ENCODE measurements at regions not wholly inside any gene's neighbourhood (a gene's known extent, or its start where the extent isn't known, plus 50 kb on each side); places are given as distances from the start of the nearest gene placed in this dataset.

DNA sequence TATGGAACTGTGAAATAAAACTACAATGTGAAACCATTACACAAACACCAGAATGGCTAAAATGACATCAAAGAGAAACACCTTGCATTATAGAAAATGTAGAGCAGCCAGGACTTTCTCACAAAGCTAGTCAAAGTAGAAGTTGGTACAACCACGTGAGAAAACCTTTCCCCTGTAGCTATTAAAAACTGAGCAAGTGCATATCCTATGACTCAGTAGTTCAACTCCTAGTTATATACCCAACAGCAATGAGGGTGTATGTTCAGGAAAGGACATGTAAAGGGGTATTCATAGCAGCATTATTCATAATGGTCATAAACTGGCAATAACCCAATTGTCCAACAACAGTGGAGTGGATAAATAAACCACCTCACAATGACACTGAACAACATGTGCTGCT, 177.5 kb upstream of the NUDT10 start:
- FAIRE-seq (no peak), DNase-seq (ENCODE audit: low read depth in 1 of 2, low spot score in 2 of 2) (no peak)
- H3K9me3 ChIP-seq (ENCODE audit: insufficient read depth in 2 of 2, low read depth in 1 of 2, low read length in 1 of 2) = no peaks in the 10 kb centered on the region
- H3K4me2 ChIP-seq (ENCODE audit: insufficient read depth in 1 of 2, low read depth in 2 of 2, low read length in 2 of 2) = no peak overlapping the region
- H4K5ac ChIP-seq (ENCODE audit: insufficient read length, low read depth, low read length) = no peak overlapping the region
- no peaks in the 10 kb centered on the region for H3K36me3 ChIP-seq (ENCODE audit: control insufficient read depth in 2 of 4, insufficient read depth in 4 of 4, low read length in 3 of 4)
- no peak overlapping the region for H2BK5ac ChIP-seq (ENCODE audit: low read depth, low read length)
- H3K23ac ChIP-seq (ENCODE audit: insufficient read length) = no peak overlapping the region
- no peak overlapping the region for H2AK5ac ChIP-seq (ENCODE audit: low read depth, low read length)
- no peak overlapping the region for H3K9ac ChIP-seq (replicated peaks in 1 of 4; ENCODE audit: extremely low read depth in 1 of 4, low read depth in 3 of 4, low read length in 3 of 4)
- H4K20me1 ChIP-seq (replicated peaks in 1 of 2; ENCODE audit: control insufficient read depth in 1 of 2, insufficient read depth in 2 of 2, low read length in 2 of 2) = no peaks in the 10 kb centered on the region
- no peak overlapping the region for H3K56ac ChIP-seq (replicated peaks; ENCODE audit: insufficient read length, low read depth, low read length)
- POLR2A ChIA-PET (ENCODE audit: partially characterized antibody) = no interaction called here
- CTCF ChIA-PET (ENCODE audit: partially characterized antibody) = interaction anchor here (0.8 to 1.9 kb wide), 5 partner anchors 14 to 306 kb away, joined by 3 to 6 read pairs (median 4); no protein-coding TSS in a partner anchor
- no peak overlapping the region for H3K18ac ChIP-seq (ENCODE audit: extremely low read depth, low read length)
- no peaks in the 10 kb centered on the region for H3K27me3 ChIP-seq (replicated peaks in 1 of 4; ENCODE audit: control insufficient read depth in 3 of 4, extremely low read depth in 1 of 4, insufficient read depth in 3 of 4, low read length in 3 of 4)
- no peak overlapping the region for H2BK120ac ChIP-seq (replicated peaks; ENCODE audit: low read depth, low read length)
- no peaks in the 10 kb centered on the region for H3K79me1 ChIP-seq (ENCODE audit: low read depth, low read length)
- no peak overlapping the region for H2BK20ac ChIP-seq (ENCODE audit: low read length)
- H3K27ac ChIP-seq (ENCODE audit: low read depth, low read length) = no peak overlapping the region
- no peak overlapping the region for H4K8ac ChIP-seq (ENCODE audit: extremely low read depth, insufficient read depth, low read length)
- H3K23me2 ChIP-seq (ENCODE audit: low read depth, low read length) = no peaks in the 10 kb centered on the region
- H3K79me2 ChIP-seq (ENCODE audit: control insufficient read depth in 1 of 2, insufficient read depth in 2 of 2, low read length in 2 of 2) = no peaks in the 10 kb centered on the region
- no peak overlapping the region for H3K4ac ChIP-seq (replicated peaks; ENCODE audit: insufficient read length, low read depth, low read length)
- H2BK12ac ChIP-seq (ENCODE audit: low read depth, low read length) = no peak overlapping the region
- H4K91ac ChIP-seq (replicated peaks; ENCODE audit: insufficient read length, low read length) = no peak overlapping the region
- no peak overlapping the region for H3K4me3 ChIP-seq (ENCODE audit: extremely low read depth in 1 of 4, insufficient read depth in 2 of 4, low read depth in 3 of 4, low read length in 4 of 4)
- no peak overlapping the region for H2AFZ ChIP-seq (ENCODE audit: low read length)
- no peak overlapping the region for H2BK15ac ChIP-seq (ENCODE audit: low read length)
- WGBS, 2 experiments (ENCODE audit: extremely low coverage in 1 of 2, insufficient coverage in 1 of 2, insufficient read length in 1 of 2, insufficient replicate concordance in 2 of 2, low coverage in 1 of 2, low lambda C conversion rate in 2 of 2, missing lambda C conversion rate in 1 of 2) = 91% methylated on average over 1 of the region's 1 CpG; no CpG with 5 or more reads in 1 of the 2 experiments
- no peaks in the 10 kb centered on the region for H3K4me1 ChIP-seq (replicated peaks in 1 of 4; ENCODE audit: control insufficient read depth in 3 of 4, insufficient read depth in 4 of 4, low read length in 3 of 4)
- no peak overlapping the region for H3K14ac ChIP-seq (ENCODE audit: insufficient read length)
- no peak for TF ChIP-seq HDAC2 (IDR thresholded peaks at IDR 0.05; ENCODE audit: borderline replicate concordance in 1 of 2, low read depth in 2 of 2, low read length in 2 of 2)
- TF ChIP-seq, protein P1, sequence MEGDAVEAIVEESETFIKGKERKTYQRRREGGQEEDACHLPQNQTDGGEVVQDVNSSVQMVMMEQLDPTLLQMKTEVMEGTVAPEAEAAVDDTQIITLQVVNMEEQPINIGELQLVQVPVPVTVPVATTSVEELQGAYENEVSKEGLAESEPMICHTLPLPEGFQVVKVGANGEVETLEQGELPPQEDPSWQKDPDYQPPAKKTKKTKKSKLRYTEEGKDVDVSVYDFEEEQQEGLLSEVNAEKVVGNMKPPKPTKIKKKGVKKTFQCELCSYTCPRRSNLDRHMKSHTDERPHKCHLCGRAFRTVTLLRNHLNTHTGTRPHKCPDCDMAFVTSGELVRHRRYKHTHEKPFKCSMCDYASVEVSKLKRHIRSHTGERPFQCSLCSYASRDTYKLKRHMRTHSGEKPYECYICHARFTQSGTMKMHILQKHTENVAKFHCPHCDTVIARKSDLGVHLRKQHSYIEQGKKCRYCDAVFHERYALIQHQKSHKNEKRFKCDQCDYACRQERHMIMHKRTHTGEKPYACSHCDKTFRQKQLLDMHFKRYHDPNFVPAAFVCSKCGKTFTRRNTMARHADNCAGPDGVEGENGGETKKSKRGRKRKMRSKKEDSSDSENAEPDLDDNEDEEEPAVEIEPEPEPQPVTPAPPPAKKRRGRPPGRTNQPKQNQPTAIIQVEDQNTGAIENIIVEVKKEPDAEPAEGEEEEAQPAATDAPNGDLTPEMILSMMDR (IDR thresholded peaks at IDR 0.05; ENCODE audit: control extremely low read depth in 1 of 3, insufficient read depth in 1 of 3, low read depth in 1 of 3, low read length in 3 of 3) = no peak
- TF ChIP-seq, protein P2, sequence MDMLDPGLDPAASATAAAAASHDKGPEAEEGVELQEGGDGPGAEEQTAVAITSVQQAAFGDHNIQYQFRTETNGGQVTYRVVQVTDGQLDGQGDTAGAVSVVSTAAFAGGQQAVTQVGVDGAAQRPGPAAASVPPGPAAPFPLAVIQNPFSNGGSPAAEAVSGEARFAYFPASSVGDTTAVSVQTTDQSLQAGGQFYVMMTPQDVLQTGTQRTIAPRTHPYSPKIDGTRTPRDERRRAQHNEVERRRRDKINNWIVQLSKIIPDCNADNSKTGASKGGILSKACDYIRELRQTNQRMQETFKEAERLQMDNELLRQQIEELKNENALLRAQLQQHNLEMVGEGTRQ (IDR thresholded peaks at IDR 0.05; ENCODE audit: low read length) = no peak
- TF ChIP-seq RXRA (IDR thresholded peaks at IDR 0.05; ENCODE audit: insufficient read depth, low read depth, low read length) = no peak
- TF ChIP-seq SRF (IDR thresholded peaks at IDR 0.05; ENCODE audit: low read depth, low read length) = no peak
- TF ChIP-seq BRCA1 (IDR thresholded peaks at IDR 0.05; ENCODE audit: low read depth, low read length) = no peak

Data from H1 (cell line).